ENCODE measurements at regions not wholly inside any gene's neighbourhood (a gene's known extent, or its start where the extent isn't known, plus 50 kb on each side); places are given as distances from the start of the nearest gene placed in this dataset.

GRCh38 chr1:213415691-213416380 lies 364.8 kb downstream of the RPS6KC1 start:
- Histone ChIP-seq H3K4me2 (ENCODE audit: control insufficient read depth, extremely low read depth, insufficient read depth, low read depth, low read length) (no peak overlapping the region), H2AFZ (ENCODE audit: control insufficient read depth, low read length) (no peak overlapping the region), H3K27me3 (ENCODE audit: control insufficient read depth, extremely low read depth, insufficient read depth, low read length) (peaks cover 7% of the 10 kb centered on the region), H3K9ac (ENCODE audit: control insufficient read depth, extremely low read depth, insufficient read depth, low read length) (no peak overlapping the region), H3K9me3 (ENCODE audit: control insufficient read depth, low read depth, low read length) (no peaks in the 10 kb centered on the region), H3K36me3 (ENCODE audit: control insufficient read depth in 2 of 2, extremely low read depth in 1 of 2, insufficient read depth in 2 of 2, low read length in 2 of 2) (no peaks in the 10 kb centered on the region), H3K9me1 (ENCODE audit: control insufficient read depth, extremely low read depth, insufficient read depth, low read length) (no peaks in the 10 kb centered on the region), H3K4me3 (ENCODE audit: control insufficient read depth in 2 of 3, extremely low read depth in 1 of 3, insufficient read depth in 2 of 3, low read depth in 1 of 3, low read length in 3 of 3) (no peak overlapping the region), H3K79me2 (ENCODE audit: control insufficient read depth, insufficient read depth, low read length) (no peaks in the 10 kb centered on the region), H4K20me1 (ENCODE audit: control insufficient read depth, extremely low read depth, insufficient read depth, low read length) (no peaks in the 10 kb centered on the region), H3K4me1 (ENCODE audit: control insufficient read depth, extremely low read depth, insufficient read depth, low read length) (no peaks in the 10 kb centered on the region), H3K27ac (ENCODE audit: control insufficient read depth, insufficient read depth, low read length) (no peak overlapping the region)
- TF ChIP-seq CTCF (optimal IDR thresholded peaks at IDR 0.05 in 1 of 3, IDR thresholded peaks at IDR 0.05 in 1 of 3, conservative IDR thresholded peaks at IDR 0.05 in 1 of 3; ENCODE audit: extremely low read depth in 1 of 3, insufficient read depth in 2 of 3, low read length in 3 of 3) = no peak
- TF ChIP-seq EZH2 (IDR thresholded peaks at IDR 0.05; ENCODE audit: low read length) = no peak
- DNase-seq (ENCODE audit: low read depth, low spot score) = no peak
- dilution Hi-C loops (cut with MboI; ENCODE audit: extremely low pct_ligation_motif_present, low sequenced_read_pairs) = no loop called here
- FAIRE-seq = no peak

- FAIRE-seq (no peak), DNase-seq (ENCODE audit: low read depth, low spot score) (no peak)
- Histone ChIP-seq H3K27me3 (ENCODE audit: control insufficient read depth, extremely low read depth, insufficient read depth, low read length) (peaks cover 7% of the 10 kb centered on the region), H2AFZ (ENCODE audit: control insufficient read depth, low read length) (no peak overlapping the region), H3K9ac (ENCODE audit: control insufficient read depth, extremely low read depth, insufficient read depth, low read length) (no peak overlapping the region), H3K27ac (ENCODE audit: control insufficient read depth, insufficient read depth, low read length) (no peak overlapping the region), H3K4me2 (ENCODE audit: control insufficient read depth, extremely low read depth, insufficient read depth, low read depth, low read length) (no peak overlapping the region), H3K79me2 (ENCODE audit: control insufficient read depth, insufficient read depth, low read length) (no peaks in the 10 kb centered on the region), H3K9me1 (ENCODE audit: control insufficient read depth, extremely low read depth, insufficient read depth, low read length) (no peaks in the 10 kb centered on the region), H3K4me3 (ENCODE audit: control insufficient read depth in 2 of 3, extremely low read depth in 1 of 3, insufficient read depth in 2 of 3, low read depth in 1 of 3, low read length in 3 of 3) (no peak overlapping the region), H3K9me3 (ENCODE audit: control insufficient read depth, low read depth, low read length) (no peaks in the 10 kb centered on the region), H4K20me1 (ENCODE audit: control insufficient read depth, extremely low read depth, insufficient read depth, low read length) (no peaks in the 10 kb centered on the region), H3K36me3 (ENCODE audit: control insufficient read depth in 2 of 2, extremely low read depth in 1 of 2, insufficient read depth in 2 of 2, low read length in 2 of 2) (no peaks in the 10 kb centered on the region), H3K4me1 (ENCODE audit: control insufficient read depth, extremely low read depth, insufficient read depth, low read length) (no peaks in the 10 kb centered on the region)
- no peak for TF ChIP-seq EZH2 (IDR thresholded peaks at IDR 0.05; ENCODE audit: low read length)
- TF ChIP-seq CTCF (optimal IDR thresholded peaks at IDR 0.05 in 1 of 3, IDR thresholded peaks at IDR 0.05 in 1 of 3, conservative IDR thresholded peaks at IDR 0.05 in 1 of 3; ENCODE audit: extremely low read depth in 1 of 3, insufficient read depth in 2 of 3, low read length in 3 of 3) = no peak
- dilution Hi-C loops (cut with MboI; ENCODE audit: extremely low pct_ligation_motif_present, low sequenced_read_pairs) = no loop called here
Measured at GRCh38 chr1:213416461-213417224, 365.6 kb downstream of the RPS6KC1 start.
